GM18519 (cell line): ENCODE measurements at regions not wholly inside any gene's neighbourhood (a gene's known extent, or its start where the extent isn't known, plus 50 kb on each side); places are given as distances from the start of the nearest gene placed in this dataset.
"Not testable (repeated sequence)": the region's sequence is repeated elsewhere in the genome, so short reads cannot be mapped to it uniquely, and the experiment has no call there.

Source experiments
- ATAC-seq: cut with Tn5 transposase; IDR thresholded peaks from one replicate; pipeline ENCODE4 v1.9.1; 2021; ENCODE audit warnings: mild to moderate bottlenecking, moderate library complexity; ENCODE audit not compliant: unreplicated experiment, low FRiP score

GRCh38 chr6:77015350-77015749, 447.9 kb downstream of the HTR1B start:
- no peak for ATAC-seq

DNA sequence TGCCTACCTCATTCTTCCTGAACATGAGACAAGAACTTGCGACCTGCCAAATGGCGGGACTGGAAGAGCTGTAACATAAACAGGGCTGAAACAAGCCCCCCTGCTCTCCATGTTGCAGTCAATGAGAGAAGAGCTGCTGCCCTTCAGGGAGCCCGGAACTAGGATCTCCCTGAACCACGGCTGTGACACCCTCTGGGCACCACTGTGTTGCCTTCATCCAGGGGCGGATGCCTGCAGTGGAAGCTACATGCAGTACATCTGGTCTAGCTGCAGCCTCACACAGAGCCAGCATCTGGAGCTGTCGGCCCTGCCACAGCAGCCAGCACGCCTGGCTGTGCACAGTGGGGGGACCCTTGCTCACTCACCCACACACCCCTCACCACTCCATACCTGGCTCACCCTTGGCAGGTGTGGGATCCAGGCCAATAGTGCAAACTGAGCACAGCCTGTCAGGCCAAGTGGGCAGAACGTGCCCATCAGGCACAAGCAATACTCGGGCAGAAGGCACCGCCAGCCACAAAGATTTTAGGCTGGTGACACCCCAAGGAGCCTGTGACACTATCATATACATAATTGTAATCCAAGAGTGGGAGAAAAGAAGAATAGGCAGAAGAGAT, 451.3 kb downstream of the HTR1B start:
- no peak for ATAC-seq

DNA sequence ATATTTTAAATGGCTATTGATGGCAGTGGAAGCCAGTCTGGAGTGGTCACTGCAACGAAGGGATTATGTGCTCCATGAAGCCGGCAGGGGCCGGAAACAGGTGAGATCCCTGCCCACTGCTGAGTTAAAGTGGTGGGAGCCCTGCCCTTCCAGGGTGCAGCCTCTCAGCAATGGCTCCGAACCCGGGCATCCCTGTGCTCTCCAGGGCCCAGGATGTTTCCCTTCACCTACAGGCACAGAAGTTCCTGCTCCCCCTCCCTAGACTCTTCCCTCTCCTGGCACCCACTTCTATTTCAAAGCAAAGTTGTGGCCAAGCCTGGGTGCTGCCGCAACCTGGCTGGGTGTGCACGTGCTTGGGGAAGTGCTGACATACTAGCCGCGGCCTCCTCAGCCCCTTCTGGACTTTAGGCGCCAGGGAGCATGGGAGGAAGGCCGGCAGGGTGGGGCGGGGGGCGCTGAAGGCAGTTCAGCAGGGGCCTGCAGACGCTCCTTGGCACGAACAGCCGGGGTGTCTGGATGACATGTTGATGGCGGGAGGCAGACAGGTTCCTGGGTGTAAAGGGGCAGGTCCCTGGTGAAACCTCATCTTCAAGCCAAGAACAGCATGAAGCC, 452.3 kb downstream of the HTR1B start:
- no peak for ATAC-seq

GRCh38 chr6:76992553-76992952, 470.7 kb downstream of the HTR1B start:
- ATAC-seq = no peak

DNA sequence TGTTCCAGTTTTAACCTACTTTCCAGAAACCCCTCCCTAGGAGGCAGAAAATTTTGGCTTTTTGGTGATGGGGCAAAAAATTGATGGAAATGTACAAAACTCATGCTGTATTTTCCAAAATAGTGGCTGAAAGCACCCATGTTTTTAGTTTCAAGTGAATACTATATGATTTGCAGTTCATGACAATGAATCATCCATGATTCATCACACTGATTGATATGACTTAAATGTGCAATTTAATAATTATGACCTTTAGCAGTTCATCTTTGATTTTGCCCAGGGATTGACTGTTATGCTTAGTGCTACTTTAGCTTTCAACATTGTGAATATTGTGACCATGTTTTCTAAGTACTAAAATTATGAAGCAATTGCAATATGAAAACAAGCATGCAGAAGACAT, 478.7 kb downstream of the HTR1B start:
- no peak for ATAC-seq

GRCh38 chr6:76982476-76983199, 480.7 kb downstream of the HTR1B start:
- ATAC-seq = no peak

DNA sequence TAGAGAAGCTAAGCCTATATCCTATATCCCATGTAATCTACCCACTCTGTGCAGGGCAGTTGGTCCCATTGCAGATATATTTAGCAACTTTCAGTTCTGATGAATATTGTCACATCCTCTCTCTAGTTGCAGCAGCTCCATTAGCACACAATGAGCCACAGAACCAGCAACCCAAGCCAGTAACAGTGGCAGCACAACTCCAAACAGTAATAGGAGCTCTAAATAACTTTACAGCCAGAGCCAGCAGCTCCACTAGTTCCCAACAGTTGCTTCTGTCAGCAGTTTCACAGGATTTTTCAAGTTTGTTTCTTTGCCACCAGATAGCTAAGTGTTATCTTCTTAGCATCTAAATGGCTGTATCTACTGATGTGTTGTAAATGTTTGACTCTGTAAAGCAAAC, 490.8 kb downstream of the HTR1B start:
- ATAC-seq = no peak

DNA sequence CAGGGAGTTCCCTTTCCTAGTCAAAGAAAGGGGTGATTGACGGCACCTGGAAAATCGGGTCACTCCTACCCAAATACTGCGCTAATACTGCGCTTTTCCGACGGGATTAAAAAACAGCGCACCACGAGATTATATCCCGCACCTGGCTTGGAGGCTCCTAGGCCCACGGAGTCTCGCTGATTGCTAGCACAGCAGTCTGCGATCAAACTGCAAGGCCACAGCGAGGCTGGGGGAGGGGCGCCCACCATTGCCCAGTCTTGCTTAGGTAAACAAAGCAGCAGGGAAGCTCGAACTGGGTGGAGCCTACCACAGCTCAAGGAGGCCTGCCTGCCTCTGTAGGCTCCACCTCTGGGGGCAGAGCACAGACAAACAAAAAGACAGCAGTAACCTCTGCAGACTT, 504.1 kb downstream of the HTR1B start:
- ATAC-seq = not testable (repeated sequence)

DNA sequence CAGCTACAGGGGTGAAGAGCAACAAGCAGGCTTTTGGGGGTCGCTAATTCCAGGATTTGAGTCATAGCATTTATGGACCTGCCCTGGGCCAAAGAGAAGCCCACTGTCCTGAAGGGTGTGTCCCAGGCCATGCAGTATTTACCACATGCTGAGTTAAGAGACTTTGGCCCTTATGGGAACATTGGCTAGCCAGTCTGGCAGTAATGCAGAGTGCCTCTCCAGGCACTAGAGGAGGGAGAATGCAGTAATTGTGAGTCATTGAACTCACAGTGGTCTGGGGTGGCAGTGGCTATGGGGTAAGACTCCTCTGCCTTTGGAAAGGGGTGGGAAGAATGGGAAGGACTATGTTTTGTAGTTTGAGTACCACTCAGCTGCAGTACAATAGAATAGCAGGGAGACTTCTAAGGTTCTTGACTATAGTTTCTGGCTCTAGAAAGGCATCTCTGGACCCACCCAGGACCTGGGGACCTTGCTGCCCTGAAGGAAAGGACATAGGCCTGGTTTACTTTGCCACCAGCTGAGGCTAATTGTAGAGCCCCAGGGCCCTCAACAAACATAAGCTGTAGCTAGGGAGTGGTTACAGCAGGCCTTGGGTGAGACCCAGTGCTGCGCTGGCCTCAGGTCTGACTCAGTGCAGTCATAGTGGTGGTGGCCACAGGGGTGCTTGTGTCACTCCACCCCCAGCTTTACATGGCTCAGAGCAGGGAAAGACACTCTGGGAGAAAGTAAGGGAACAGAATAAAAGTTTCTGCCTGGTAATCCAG, 520.9 kb downstream of the HTR1B start:
- no peak for ATAC-seq

GRCh38 chr6:76940191-76940590, 523.1 kb downstream of the HTR1B start:
- no peak for ATAC-seq

DNA sequence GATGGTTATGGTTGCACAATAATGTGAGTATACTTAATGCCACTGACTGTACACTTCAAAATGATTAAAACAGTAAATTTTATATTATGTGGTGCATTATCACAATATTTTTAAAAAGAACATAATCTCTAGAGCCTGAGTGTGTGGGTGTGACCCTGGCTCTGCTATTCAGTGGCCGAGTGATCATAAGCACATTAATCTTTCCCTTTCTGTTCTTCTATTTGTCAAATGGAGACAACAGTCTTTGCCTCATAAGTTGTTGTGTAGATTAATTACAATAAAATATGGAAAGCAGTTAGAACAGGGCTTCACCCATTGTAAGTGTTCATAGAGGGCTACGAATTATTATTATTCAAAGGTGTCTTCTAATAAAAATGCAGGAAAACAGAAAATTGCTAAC, 548.6 kb downstream of the HTR1B start:
- no peak for ATAC-seq

GRCh38 chr6:76905541-76905940, 557.8 kb downstream of the HTR1B start:
- ATAC-seq = not testable (repeated sequence)

DNA sequence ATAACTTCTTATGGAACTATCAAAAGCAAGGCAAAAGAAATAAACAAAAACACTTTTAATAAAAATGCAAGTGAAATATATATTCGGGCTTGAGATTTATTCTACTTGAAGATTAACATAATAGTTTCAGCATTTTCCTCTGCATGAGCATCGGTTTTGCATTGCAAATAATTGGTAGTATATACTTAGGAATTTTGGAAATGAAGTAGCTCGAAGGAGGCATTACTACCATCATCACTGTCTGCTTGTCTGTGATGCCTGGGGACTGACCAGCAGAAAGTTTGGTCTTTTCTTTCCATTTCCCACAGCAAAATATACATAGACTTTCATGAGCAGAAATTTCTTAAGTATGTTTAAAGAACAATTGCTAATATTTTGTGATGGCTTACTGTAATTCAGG, 570.7 kb downstream of the HTR1B start:
- no peak for ATAC-seq

GRCh38 chr6:76888351-76888750, 574.9 kb downstream of the HTR1B start:
- no peak for ATAC-seq

DNA sequence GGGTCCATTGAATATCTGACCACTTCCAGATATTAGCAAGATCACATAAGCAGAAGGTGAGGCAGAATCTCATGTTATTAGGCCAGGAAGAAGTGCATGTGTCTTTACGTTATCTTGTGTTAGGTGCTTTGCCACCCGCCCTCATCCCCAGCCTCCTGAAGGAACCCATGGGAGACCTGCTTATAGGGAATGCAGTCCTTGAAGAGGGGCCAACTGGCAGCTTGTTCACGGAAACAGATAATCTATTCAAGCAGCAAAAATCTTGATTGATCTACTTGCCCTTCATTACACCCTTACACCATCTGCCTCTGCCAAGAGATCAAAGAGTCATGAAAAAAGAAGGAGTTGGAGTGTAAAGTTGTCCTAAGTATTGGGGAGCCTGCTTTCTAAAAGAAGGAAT, 576.4 kb downstream of the HTR1B start:
- no peak for ATAC-seq

DNA sequence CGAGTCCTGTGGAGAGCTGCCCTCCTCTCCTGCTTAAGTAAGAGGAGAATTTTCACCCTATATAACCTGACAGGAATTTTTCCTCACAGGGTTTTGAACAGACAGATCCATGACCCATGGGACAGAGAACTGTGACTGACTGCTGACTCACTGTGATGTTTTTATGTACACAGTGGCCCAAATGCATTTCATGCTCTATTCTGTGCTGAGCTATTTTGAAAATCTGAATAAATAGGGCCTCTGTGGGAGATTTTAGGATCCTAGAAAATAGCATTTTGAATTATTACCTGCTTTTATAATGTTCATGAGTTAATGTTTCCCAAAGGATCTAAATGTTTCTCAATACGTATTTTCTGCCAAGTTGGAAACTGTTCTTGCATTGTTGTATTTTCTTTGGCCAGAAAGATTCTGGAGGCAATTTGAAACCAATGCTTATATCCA, 577.4 kb downstream of the HTR1B start:
- ATAC-seq = no peak

DNA sequence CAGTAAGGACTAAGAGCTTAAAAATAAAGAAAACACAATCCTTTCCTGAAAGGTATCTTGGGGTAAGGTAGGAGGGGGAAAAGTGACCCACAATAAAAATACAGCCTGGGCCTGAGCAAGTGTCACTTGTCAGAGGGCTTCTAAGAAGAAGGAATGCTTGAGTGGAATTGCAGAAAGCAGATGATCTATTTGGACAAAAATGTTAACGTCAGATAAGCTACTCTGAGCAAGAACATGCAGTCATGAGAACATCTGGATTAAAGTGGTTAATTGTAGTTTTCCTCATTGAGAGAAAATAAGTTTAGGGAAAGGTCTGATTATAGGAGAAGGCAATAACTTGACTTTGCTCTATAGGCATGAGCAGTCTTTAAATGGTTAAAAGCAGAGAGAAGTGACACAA, 581.9 kb downstream of the HTR1B start:
- no peak for ATAC-seq

DNA sequence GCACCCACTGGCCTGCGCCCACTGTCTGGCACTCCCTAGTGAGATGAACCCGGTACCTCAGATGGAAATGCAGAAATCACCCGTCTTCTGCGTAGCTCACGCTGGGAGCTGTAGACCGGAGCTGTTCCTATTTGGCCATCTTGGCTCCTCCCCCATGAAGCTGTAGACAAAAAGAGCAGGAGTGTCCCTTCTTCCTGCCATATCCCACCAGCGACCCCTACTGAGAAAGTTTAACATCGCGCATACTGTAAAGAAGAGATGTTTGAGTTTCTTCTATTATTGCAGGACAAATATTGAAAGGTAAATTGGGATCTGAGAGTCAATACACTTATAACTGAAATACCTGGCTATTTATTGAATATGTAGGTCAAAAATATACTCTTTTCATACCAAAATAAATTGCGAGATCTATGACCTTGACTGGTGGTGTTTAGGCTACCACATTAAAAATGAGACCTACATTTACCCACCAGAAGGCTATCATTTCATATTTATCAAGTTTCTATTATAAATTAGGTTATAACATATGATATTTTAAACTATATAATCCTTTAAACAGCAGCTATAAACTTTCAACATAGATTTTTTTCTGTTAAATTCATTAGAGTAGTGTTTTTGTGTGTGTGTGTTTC, 586.3 kb downstream of the HTR1B start:
- no peak for ATAC-seq

DNA sequence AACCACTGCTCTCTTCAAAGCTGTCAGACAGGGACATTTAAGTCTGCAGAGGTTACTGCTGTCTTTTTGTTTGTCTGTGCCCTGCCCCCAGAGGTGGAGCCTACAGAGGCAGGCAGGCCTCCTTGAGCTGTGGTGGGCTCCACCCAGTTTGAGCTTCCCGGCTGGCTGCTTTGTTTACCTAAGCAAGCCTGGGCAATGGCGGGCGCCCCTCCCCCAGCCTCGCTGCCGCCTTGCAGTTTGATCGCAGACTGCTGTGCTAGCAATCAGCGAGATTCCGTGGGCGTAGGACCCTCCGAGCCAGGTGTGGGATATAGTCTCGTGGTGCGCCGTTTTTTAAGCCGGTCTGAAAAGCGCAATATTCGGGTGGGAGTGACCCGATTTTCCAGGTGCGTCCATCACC, 586.9 kb downstream of the HTR1B start:
- ATAC-seq = not testable (repeated sequence)

DNA sequence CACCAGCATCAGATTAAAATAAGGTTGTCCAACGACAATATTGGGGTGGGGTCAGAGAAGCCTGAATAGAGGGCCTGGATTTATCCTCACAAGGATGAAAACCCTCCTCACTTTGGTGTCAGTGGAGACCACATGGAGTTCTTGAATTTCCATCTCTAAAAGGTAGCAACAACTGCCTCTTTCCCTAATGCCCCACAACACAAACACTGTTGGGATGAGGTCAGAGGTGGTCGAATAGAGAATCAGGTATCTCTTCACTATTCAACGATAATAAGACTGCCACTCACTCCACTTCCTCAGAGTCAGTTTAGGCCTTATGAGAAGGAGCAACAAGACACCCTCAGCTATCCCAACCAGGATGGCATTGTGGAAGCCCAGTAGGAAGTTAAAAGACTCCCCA, 596.1 kb downstream of the HTR1B start:
- no peak for ATAC-seq
